Psoas muscle (tissue), 7 donors: ENCODE measurements at regions not wholly inside any gene's neighbourhood (a gene's known extent, or its start where the extent isn't known, plus 50 kb on each side); places are given as distances from the start of the nearest gene placed in this dataset.

Experiments
- ATAC-seq, 4 donors: fragments of 200-7000 bp; cut with Tn5 transposase; one replicate each; pipeline ENCODE4 v1.9.1; 2020; ENCODE audit warnings: moderate library complexity in 3 of 4, mild to moderate bottlenecking in 2 of 4
- DNase-seq, 2 donors: peaks; one replicate each; pipeline ENCODE4 v3.0.0-alpha.2; 2020
- H3K27ac ChIP-seq: fragments of 200-600 bp; one replicate; pipeline ENCODE4 v1.8.0; 2022
- H3K27me3 ChIP-seq, 3 donors: fragments of 200-600 bp in 1 of 3; one replicate each; pipeline versions ENCODE4 v1.6.1 to v1.8.0; 2013 to 2022; ENCODE audit warnings: low read length in 2 of 3, mild to moderate bottlenecking in 2 of 3, moderate library complexity in 1 of 3; ENCODE audit not compliant: insufficient read depth in 3 of 3
- H3K36me3 ChIP-seq, 2 donors: fragments of 200-600 bp in 1 of 2; one replicate each; pipeline versions ENCODE4 v1.6.1 to v1.8.0; 2013 to 2022; ENCODE audit warnings: low read depth in 1 of 2, mild to moderate bottlenecking in 1 of 2, moderate library complexity in 1 of 2; ENCODE audit not compliant: insufficient read depth in 1 of 2
- H3K4me1 ChIP-seq: fragments of 200-600 bp; one replicate; pipeline ENCODE4 v1.8.0; 2022
- H3K4me3 ChIP-seq: fragments of 200-600 bp; one replicate; pipeline ENCODE4 v1.8.0; 2022; ENCODE audit warnings: mild to moderate bottlenecking
- H3K9me3 ChIP-seq: fragments of 200-600 bp; one replicate; pipeline ENCODE4 v1.8.0; 2022
- WGBS, 3 donors: extraction: QIAGEN DNeasy Blood & Tissue Kit; methylation state at CpG; one replicate each; pipeline versions ENCODE4 v1.1.6 to v1.1.7; 2013; 5-methylcytosine and 5-hydroxymethylcytosine counted together
- intact Hi-C, 2 donors: fragments of 100-400 bp; cut with DNase I; formaldehyde crosslinking; loops; one replicate each; pipeline versions ENCODE4 v1.11.0 to v1.14.2; 2022
- TF ChIP-seq, protein P1 (sequence below): fragments of 200-600 bp; IDR thresholded peaks from one replicate; pipeline ENCODE4 v1.8.0; 2022; ENCODE audit warnings: antibody characterized with exemption
- donor health status: healthy with polysubstance abuse.
- donor health status: DM: no; HTN: no; CAD: no; lungs with moderate emphysema.
- donor health status: Bipolar disorder and iron deficiency.
- donor health status: healthy.
- donor health status: DM: yes; HTN: yes; CAD: no.
- donor health status: DM: no; HTN: no; CAD: no.
- donor health status: DM: yes; HTN: yes; CAD: no.

GRCh38 chr10:27612551-27613035, 108.5 kb downstream of the RAB18 start:
- no peak for DNase-seq
- intact Hi-C loops = no loop called here
- no peak for ATAC-seq
- Histone ChIP-seq H3K4me1 (no peaks in the 10 kb centered on the region), H3K9me3 (no peaks in the 10 kb centered on the region), H3K27me3 (peaks cover 0 to 2% (median 0%) of the 10 kb centered on the region in 3 donors), H3K27ac (no peak overlapping the region), H3K36me3 (no peaks in the 10 kb centered on the region), H3K4me3 (no peak overlapping the region)
- TF ChIP-seq, protein P1, sequence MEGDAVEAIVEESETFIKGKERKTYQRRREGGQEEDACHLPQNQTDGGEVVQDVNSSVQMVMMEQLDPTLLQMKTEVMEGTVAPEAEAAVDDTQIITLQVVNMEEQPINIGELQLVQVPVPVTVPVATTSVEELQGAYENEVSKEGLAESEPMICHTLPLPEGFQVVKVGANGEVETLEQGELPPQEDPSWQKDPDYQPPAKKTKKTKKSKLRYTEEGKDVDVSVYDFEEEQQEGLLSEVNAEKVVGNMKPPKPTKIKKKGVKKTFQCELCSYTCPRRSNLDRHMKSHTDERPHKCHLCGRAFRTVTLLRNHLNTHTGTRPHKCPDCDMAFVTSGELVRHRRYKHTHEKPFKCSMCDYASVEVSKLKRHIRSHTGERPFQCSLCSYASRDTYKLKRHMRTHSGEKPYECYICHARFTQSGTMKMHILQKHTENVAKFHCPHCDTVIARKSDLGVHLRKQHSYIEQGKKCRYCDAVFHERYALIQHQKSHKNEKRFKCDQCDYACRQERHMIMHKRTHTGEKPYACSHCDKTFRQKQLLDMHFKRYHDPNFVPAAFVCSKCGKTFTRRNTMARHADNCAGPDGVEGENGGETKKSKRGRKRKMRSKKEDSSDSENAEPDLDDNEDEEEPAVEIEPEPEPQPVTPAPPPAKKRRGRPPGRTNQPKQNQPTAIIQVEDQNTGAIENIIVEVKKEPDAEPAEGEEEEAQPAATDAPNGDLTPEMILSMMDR = no peak
- WGBS, 3 donors = 45 to 63% (median 56%) methylated on average over 6 of the region's 6 CpGs

DNA sequence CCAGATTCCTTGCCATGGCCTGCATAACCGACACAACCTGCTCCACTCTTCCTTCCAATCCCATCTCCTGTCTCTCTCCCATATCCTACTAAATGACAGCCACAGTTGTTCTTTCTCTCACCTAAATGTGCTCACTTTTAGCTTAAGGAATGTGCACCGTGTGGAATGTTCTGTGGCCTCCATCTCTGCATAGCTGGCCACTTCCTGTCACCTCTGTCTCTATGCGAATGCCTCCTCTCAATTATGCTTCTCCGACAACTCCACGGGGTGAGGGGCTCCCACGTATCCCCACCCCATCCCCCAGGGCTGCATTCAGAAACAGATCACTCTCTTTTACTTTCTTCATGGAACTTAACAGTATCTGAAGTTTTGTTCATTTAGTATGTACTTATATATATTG, 110.7 kb downstream of the RAB18 start:
- H3K4me3 ChIP-seq = no peak overlapping the region
- H3K36me3 ChIP-seq = no peaks in the 10 kb centered on the region
- DNase-seq (no peak), ATAC-seq (no peak)
- H3K9me3 ChIP-seq = no peaks in the 10 kb centered on the region
- TF ChIP-seq, protein P1 = no peak
- intact Hi-C loops = no loop called here
- H3K4me1 ChIP-seq = no peaks in the 10 kb centered on the region
- no peak overlapping the region for H3K27ac ChIP-seq
- peaks cover 0 to 2% (median 0%) of the 10 kb centered on the region in 3 donors for H3K27me3 ChIP-seq
- WGBS, 3 donors = 55 to 61% (median 59%) methylated on average over 6 of the region's 6 CpGs

DNA sequence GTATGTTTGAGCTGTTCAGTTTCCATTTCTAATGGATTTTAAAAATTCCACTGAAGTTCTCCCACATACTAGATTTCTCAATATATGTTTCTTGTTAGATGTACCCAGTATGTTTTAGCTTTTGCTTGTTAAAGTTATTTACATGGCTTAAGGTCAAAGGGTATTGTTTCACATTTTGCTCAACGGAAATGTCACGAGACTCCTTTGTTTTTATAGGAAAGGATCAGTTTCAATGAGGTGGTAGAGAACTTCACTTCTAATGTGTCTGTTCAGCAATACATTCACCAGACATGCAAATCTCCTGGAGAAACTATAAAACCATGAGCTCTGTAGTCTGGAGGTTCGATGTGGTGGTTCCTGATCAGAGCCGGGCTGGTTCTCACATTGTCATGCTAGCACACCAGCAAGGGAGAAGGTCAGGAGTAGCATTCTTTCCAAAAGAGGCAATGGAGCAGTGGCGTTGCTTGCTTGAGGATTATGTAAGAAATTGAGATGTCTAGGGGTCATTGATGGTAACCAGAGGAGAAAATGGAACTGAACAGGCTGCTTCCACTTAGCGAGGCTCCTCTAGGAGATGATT, 114.0 kb downstream of the RAB18 start:
- H3K27me3 ChIP-seq = peaks cover 0 to 2% (median 0%) of the 10 kb centered on the region in 3 donors
- 86 to 90% (median 89%) methylated on average over 6 of the region's 6 CpGs for WGBS, 3 donors
- TF ChIP-seq, protein P1 = no peak
- intact Hi-C loops = no loop called here
- no peaks in the 10 kb centered on the region for H3K9me3 ChIP-seq
- no peak overlapping the region for H3K27ac ChIP-seq
- H3K36me3 ChIP-seq = no peaks in the 10 kb centered on the region
- H3K4me1 ChIP-seq = no peaks in the 10 kb centered on the region
- DNase-seq (no peak), ATAC-seq (no peak)
- no peak overlapping the region for H3K4me3 ChIP-seq

- Histone ChIP-seq H3K27ac (no peak overlapping the region), H3K36me3 (no peaks in the 10 kb centered on the region), H3K4me1 (no peaks in the 10 kb centered on the region), H3K4me3 (no peak overlapping the region), H3K9me3 (no peaks in the 10 kb centered on the region), H3K27me3 (peaks cover 0 to 2% (median 2%) of the 10 kb centered on the region in 3 donors)
- 45 to 69% (median 45%) methylated on average over 10 of the region's 10 CpGs for WGBS, 3 donors
- ATAC-seq (no peak), DNase-seq (no peak)
- TF ChIP-seq, protein P1 = no peak
- intact Hi-C loops = no loop called here
Measured at GRCh38 chr10:27618906-27619305, 114.8 kb downstream of the RAB18 start.

GRCh38 chr10:27619329-27619728, 115.2 kb downstream of the RAB18 start:
- TF ChIP-seq, protein P1 = no peak
- DNase-seq (no peak), ATAC-seq (no peak)
- intact Hi-C loops = no loop called here
- no peak overlapping the region for H3K4me3 ChIP-seq
- no peaks in the 10 kb centered on the region for H3K9me3 ChIP-seq
- WGBS, 3 donors = 34 to 55% (median 37%) methylated on average over 4 of the region's 4 CpGs
- no peaks in the 10 kb centered on the region for H3K36me3 ChIP-seq
- no peaks in the 10 kb centered on the region for H3K4me1 ChIP-seq
- no peak overlapping the region for H3K27ac ChIP-seq
- peaks cover 0 to 6% (median 2%) of the 10 kb centered on the region in 3 donors for H3K27me3 ChIP-seq
